Brain microvascular endothelial cell (primary cell): ENCODE measurements at regions not wholly inside any gene's neighbourhood (a gene's known extent, or its start where the extent isn't known, plus 50 kb on each side); places are given as distances from the start of the nearest gene placed in this dataset.

ENCODE experiments used
- DNase-seq: peaks from one replicate; pipeline ENCODE4 v3.0.0-alpha.2; 2020
- H3K27ac ChIP-seq: fragments of 250-450 bp; sonication (Bioruptor Pico); 2 replicates; pipeline ENCODE4 v1.5.1; 2020; ENCODE audit warnings: mild to moderate bottlenecking, moderate library complexity
- H3K27me3 ChIP-seq: fragments of 250-450 bp; sonication (Bioruptor Pico); replicated peaks from 2 replicates; pipeline ENCODE4 v1.5.1; 2020; ENCODE audit warnings: mild to moderate bottlenecking
- H3K36me3 ChIP-seq: fragments of 250-450 bp; sonication (Bioruptor Pico); replicated peaks from 2 replicates; pipeline ENCODE4 v1.5.1; 2020; ENCODE audit warnings: mild to moderate bottlenecking
- H3K4me3 ChIP-seq: 2 replicates; pipeline ENCODE4 v1.5.1; 2011; ENCODE audit warnings: low read depth, mild to moderate bottlenecking, control low read depth, low read length, moderate library complexity
- in situ Hi-C: cut with HindIII; loops from 2 replicates; pipeline ENCODE4 v1.10.0; 2017; ENCODE audit warnings: low sequenced_read_pairs, low pct_ligation_motif_present
- TF ChIP-seq, protein P1 (sequence below): IDR thresholded peaks from 2 replicates; pipeline ENCODE4 v1.5.1; 2011; ENCODE audit warnings: low read depth, mild to moderate bottlenecking, moderate library complexity, low read length, control low read depth, inconsistent platforms; ENCODE audit errors: missing control alignments

DNA sequence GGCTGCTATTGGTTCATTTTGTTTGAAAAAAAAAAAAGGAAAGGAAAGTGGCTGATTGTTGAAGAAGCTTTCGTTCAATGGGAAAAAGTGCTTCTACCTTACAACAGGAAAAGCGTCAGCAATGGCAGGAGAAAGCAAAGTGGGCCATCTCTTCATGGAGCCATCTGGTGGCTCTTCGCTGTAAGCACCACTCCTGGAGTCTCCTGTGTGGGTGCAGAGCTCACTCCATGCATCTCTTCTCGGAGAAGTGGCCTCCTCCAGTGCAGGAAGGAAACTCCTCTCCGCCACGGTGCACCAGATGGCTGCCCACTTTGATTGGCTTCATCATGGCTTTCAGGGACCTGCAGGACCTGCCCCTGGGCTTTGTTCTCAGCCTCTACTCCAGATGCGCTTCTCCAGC is 250.9 kb downstream of the PTEN start:
- no peak overlapping the region for H3K27ac ChIP-seq
- H3K4me3 ChIP-seq, result no peak overlapping the region
- H3K36me3 ChIP-seq, result no peaks in the 10 kb centered on the region
- DNase-seq, result peak; percentile 44
- no peaks in the 10 kb centered on the region for H3K27me3 ChIP-seq
- TF ChIP-seq, protein P1, sequence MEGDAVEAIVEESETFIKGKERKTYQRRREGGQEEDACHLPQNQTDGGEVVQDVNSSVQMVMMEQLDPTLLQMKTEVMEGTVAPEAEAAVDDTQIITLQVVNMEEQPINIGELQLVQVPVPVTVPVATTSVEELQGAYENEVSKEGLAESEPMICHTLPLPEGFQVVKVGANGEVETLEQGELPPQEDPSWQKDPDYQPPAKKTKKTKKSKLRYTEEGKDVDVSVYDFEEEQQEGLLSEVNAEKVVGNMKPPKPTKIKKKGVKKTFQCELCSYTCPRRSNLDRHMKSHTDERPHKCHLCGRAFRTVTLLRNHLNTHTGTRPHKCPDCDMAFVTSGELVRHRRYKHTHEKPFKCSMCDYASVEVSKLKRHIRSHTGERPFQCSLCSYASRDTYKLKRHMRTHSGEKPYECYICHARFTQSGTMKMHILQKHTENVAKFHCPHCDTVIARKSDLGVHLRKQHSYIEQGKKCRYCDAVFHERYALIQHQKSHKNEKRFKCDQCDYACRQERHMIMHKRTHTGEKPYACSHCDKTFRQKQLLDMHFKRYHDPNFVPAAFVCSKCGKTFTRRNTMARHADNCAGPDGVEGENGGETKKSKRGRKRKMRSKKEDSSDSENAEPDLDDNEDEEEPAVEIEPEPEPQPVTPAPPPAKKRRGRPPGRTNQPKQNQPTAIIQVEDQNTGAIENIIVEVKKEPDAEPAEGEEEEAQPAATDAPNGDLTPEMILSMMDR, result peak; percentile 81
- in situ Hi-C loops, result no loop called here

DNA sequence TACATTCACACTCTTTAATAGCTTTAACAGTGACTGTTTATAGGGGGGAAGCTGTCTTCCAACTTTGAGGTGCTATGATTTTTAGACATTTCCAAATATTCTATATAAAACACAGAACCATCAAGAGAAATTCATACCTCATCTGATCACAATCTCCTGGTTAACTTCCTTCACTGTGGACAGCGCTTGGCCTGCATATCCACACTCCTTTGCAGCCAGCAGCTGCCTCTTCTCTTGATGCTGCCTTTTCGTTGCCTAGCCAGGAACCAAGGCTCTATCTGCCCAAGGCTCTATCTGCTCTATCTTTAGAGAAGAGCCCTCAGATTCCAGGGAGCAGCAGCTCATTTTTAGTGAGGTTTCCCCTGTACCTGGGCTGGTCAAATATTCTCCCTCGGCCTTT is 252.0 kb downstream of the PTEN start:
- in situ Hi-C loops, result no loop called here
- no peaks in the 10 kb centered on the region for H3K36me3 ChIP-seq
- no peak overlapping the region for H3K27ac ChIP-seq
- TF ChIP-seq, protein P1, result no peak
- no peak for DNase-seq
- no peak overlapping the region for H3K4me3 ChIP-seq
- no peaks in the 10 kb centered on the region for H3K27me3 ChIP-seq

GRCh38 chr10:88115968-88116367 is 252.5 kb downstream of the PTEN start:
- no peak overlapping the region for H3K27ac ChIP-seq
- in situ Hi-C loops, result no loop called here
- DNase-seq, result no peak

GRCh38 chr10:88116481-88116880 is 253.1 kb downstream of the PTEN start:
- Histone ChIP-seq H3K27me3 (no peaks in the 10 kb centered on the region), H3K27ac (no peak overlapping the region), H3K36me3 (no peaks in the 10 kb centered on the region), H3K4me3 (no peak overlapping the region)
- no peak for DNase-seq
- TF ChIP-seq, protein P1, result no peak
- in situ Hi-C loops, result no loop called here

More at GRCh38 chr10:88115968-88116367, 252.5 kb downstream of the PTEN start:
- TF ChIP-seq, protein P1, result no peak
- H3K4me3 ChIP-seq, result no peak overlapping the region
- no peaks in the 10 kb centered on the region for H3K27me3 ChIP-seq
- H3K36me3 ChIP-seq, result no peaks in the 10 kb centered on the region

DNA sequence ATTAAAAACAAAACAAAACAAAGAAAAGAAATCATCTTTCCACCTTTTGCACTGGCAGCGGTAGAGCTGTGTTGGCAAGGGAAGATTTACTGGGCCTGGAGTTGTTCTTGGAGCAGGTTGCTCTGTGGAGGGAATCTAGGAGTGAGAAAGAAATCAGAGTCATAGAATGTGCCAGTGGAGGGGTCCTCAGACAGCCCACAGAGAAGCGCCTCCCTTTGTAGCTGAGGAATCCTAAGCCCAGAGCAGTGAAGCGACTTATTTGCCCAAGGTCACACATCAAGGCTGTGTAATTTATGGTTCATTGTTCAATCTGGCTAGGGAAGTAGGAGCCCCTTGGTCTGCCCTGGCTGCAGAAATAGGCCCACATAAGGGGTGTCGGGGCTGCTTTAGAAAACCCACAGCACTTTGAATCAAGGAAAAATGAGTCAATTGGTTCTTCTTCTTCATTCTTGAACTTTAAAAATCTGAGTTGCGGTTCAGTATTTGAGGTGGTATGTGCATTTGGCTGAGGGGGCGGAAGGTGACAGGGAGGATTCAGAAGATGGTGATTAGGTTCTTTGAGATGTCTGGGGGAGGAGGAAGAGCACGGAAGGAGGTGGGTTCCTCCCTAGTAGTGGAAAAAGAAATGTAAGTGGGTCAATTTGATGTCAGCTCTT is 253.7 kb downstream of the PTEN start:
- Histone ChIP-seq H3K36me3 (no peaks in the 10 kb centered on the region), H3K4me3 (no peak overlapping the region), H3K27me3 (no peaks in the 10 kb centered on the region), H3K27ac (no peak overlapping the region)
- TF ChIP-seq, protein P1, result no peak
- DNase-seq, result no peak
- in situ Hi-C loops, result no loop called here

GRCh38 chr10:88117869-88118632 is 254.6 kb downstream of the PTEN start:
- H3K4me3 ChIP-seq, result no peak overlapping the region
- in situ Hi-C loops, result no loop called here
- H3K27me3 ChIP-seq, result no peaks in the 10 kb centered on the region
- no peak for DNase-seq
- TF ChIP-seq, protein P1, result peak; percentile 48
- no peaks in the 10 kb centered on the region for H3K36me3 ChIP-seq
- no peak overlapping the region for H3K27ac ChIP-seq
